GM12878 (cell line): ENCODE measurements at regions not wholly inside any gene's neighbourhood (a gene's known extent, or its start where the extent isn't known, plus 50 kb on each side); places are given as distances from the start of the nearest gene placed in this dataset.

Experiments used
- ATAC-seq: fragments of 200-7000 bp; cut with Tn5 transposase; 3 replicates; pipeline ENCODE4 v1.9.1; 2020; ENCODE audit warnings: mild to moderate bottlenecking, moderate library complexity
- BruUV-seq: library from RNA; stranded (reverse); fragments of 400-500 nt; replicated peaks from 2 replicates; lab custom pipeline; 2021; lab: Mats Ljungman, UMichigan
- CTCF ChIA-PET: fragments of 300-600 bp; sonication (Branson Sonifier 250); formaldehyde crosslinking; extraction: SDS; loops from one replicate; lab custom pipeline; 2021; ENCODE audit warnings: inconsistent platforms; lab: Yijun Ruan, JAX
- POLR2A ChIA-PET: fragments of 350-600 bp; formaldehyde crosslinking; extraction: SDS; loops from one replicate; lab custom pipeline; 2021; ENCODE audit warnings: inconsistent platforms; lab: Charles Lee
- RAD21 ChIA-PET: fragments of 300-600 bp; sonication (Branson Sonifier 250); formaldehyde crosslinking; loops from one replicate; lab custom pipeline; 2023; ENCODE audit warnings: antibody characterized with exemption; ENCODE audit not compliant: unreplicated experiment; lab: Charles Lee
- SMC1A ChIA-PET: fragments of 300-600 bp; sonication (Branson Sonifier 250); formaldehyde crosslinking; loops from one replicate; lab custom pipeline; 2023; ENCODE audit not compliant: unreplicated experiment, uncharacterized antibody; lab: Charles Lee
- DNase-seq: peaks from one replicate; pipeline ENCODE4 v3.0.0-alpha.2; 2011; ENCODE audit warnings: low read depth, low spot score
- FAIRE-seq: peaks from 3 replicates; lab custom pipeline; 2011; peaks lifted over from hg19 to GRCh38; lab: Jason Lieb, UNC
- H2AFZ ChIP-seq: 2 replicates; pipeline ENCODE4 v1.6.0; 2011; ENCODE audit warnings: low read depth, low read length, control low read depth; ENCODE audit not compliant: control insufficient read depth
- H3K27ac ChIP-seq: 2 replicates; pipeline ENCODE4 v1.5.1; 2011; ENCODE audit warnings: control low read depth; ENCODE audit not compliant: control insufficient read depth, insufficient read depth
- H3K27me3 ChIP-seq, 2 experiments: replicated peaks in 1 of 2; 2 replicates each; pipeline versions ENCODE4 v1.6.0 to v1.6.1; 2011; ENCODE audit warnings: low read length in 1 of 2; ENCODE audit not compliant: control insufficient read depth in 2 of 2, insufficient read depth in 2 of 2
- H3K36me3 ChIP-seq, 2 experiments: 2 replicates each; pipeline ENCODE4 v1.5.1; 2011; ENCODE audit warnings: low read length in 1 of 2; ENCODE audit not compliant: control insufficient read depth in 2 of 2, insufficient read depth in 2 of 2
- H3K4me1 ChIP-seq: 2 replicates; pipeline ENCODE4 v1.6.1; 2011; ENCODE audit warnings: mild to moderate bottlenecking, low read length, moderate library complexity, mixed read lengths; ENCODE audit not compliant: control insufficient read depth, insufficient read depth
- H3K4me2 ChIP-seq: 2 replicates; pipeline ENCODE4 v1.6.0; 2011; ENCODE audit warnings: control low read depth; ENCODE audit not compliant: control insufficient read depth, insufficient read depth
- H3K4me3 ChIP-seq: fragments of 200-600 bp; sonication (generic); 2 replicates; pipeline ENCODE4 v1.5.1; 2016
- H3K79me2 ChIP-seq: 2 replicates; pipeline ENCODE4 v1.6.0; 2011; ENCODE audit warnings: low read length; ENCODE audit not compliant: control insufficient read depth, insufficient read depth
- H3K9ac ChIP-seq: 2 replicates; pipeline ENCODE4 v1.8.0; 2011; ENCODE audit warnings: low read length, control low read depth, mixed read lengths; ENCODE audit not compliant: control insufficient read depth, insufficient read depth
- H3K9me3 ChIP-seq: replicated peaks from 3 replicates; pipeline ENCODE4 v1.5.1; 2011; ENCODE audit warnings: mild to moderate bottlenecking, low read length; ENCODE audit not compliant: control insufficient read depth, insufficient read depth
- H4K20me1 ChIP-seq: 2 replicates; pipeline ENCODE4 v1.6.0; 2011; ENCODE audit not compliant: control insufficient read depth, insufficient read depth
- PKNOX1 ChIP-seq: fragments of 450-650 bp; IDR thresholded peaks from 2 replicates; pipeline ENCODE4 v1.6.1; 2016; ENCODE audit warnings: mild to moderate bottlenecking
- POLR2A ChIP-seq: IDR thresholded peaks from 2 replicates; pipeline ENCODE4 v1.6.1; 2011; ENCODE audit warnings: low read depth, mild to moderate bottlenecking, low read length
- RB1 ChIP-seq: fragments of 450-650 bp; formaldehyde crosslinking; IDR thresholded peaks from 2 replicates; pipeline ENCODE4 v1.6.1; 2017; ENCODE audit warnings: mild to moderate bottlenecking, borderline replicate concordance
- REST ChIP-seq: IDR thresholded peaks from 2 replicates; pipeline ENCODE4 v1.6.1; 2012; ENCODE audit warnings: mild to moderate bottlenecking, low read depth, low read length
- SPI1 ChIP-seq: IDR thresholded peaks from 2 replicates; pipeline ENCODE4 v1.6.1; 2011; ENCODE audit warnings: low read depth, mild to moderate bottlenecking, low read length, moderate library complexity, borderline replicate concordance; ENCODE audit not compliant: insufficient read depth
- WGBS: methylation state at CpG from one replicate; pipeline ENCODE4 v1.1.6; 2016; ENCODE audit warnings: low lambda C conversion rate; ENCODE audit not compliant: insufficient replicate concordance, insufficient coverage; ENCODE audit errors: missing lambda C conversion rate; 5-methylcytosine and 5-hydroxymethylcytosine counted together
- in situ Hi-C: fragments of 300-500 bp; cut with MboI; formaldehyde crosslinking; loops from 9 replicates; pipeline ENCODE4 v1.14.3; 2018; ENCODE audit warnings: mixed read lengths
- intact Hi-C: fragments of 100-400 bp; cut with micrococcal nuclease; formaldehyde crosslinking; loops from one replicate; pipeline ENCODE4 v1.14.2; 2022; ENCODE audit not compliant: unreplicated experiment

- ChIA-PET POLR2A (no interaction called here), RAD21 (no interaction called here), SMC1A (no interaction called here), CTCF (interaction anchor here (2.0 kb wide), 1 partner anchor 14 kb away, joined by 9 read pairs; no protein-coding TSS in a partner anchor)
- FAIRE-seq (no peak), DNase-seq (no peak), ATAC-seq (no peak)
- no peaks in the 10 kb centered on the region for H3K79me2 ChIP-seq
- H3K27ac ChIP-seq: no peak overlapping the region
- H3K4me2 ChIP-seq: no peak overlapping the region
- H3K36me3 ChIP-seq: no peaks in the 10 kb centered on the region
- H3K9ac ChIP-seq: no peak overlapping the region
- H2AFZ ChIP-seq: no peak overlapping the region
- H3K27me3 ChIP-seq: no peaks in the 10 kb centered on the region
- no peaks in the 10 kb centered on the region for H4K20me1 ChIP-seq
- TF ChIP-seq SPI1 (no peak), PKNOX1 (no peak), POLR2A (no peak), REST (peak; percentile 65; the same call in 1 of the 2 replicates), RB1 (no peak)
- no peak overlapping the region for H3K4me3 ChIP-seq
- BruUV-seq: no TSS peak
- H3K4me1 ChIP-seq: no peaks in the 10 kb centered on the region
- H3K9me3 ChIP-seq: no peaks in the 10 kb centered on the region; the same call in 2 of the 3 replicates
- in situ Hi-C loops: no loop called here
- WGBS: 32% methylated on average over 6 of the region's 6 CpGs
- intact Hi-C loops: no loop called here
These were observed 104.4 kb upstream of the SLC35G4 start for GRCh38 chr18:11504962-11505361.
